ENCODE measurements at regions not wholly inside any gene's neighbourhood (a gene's known extent, or its start where the extent isn't known, plus 50 kb on each side); places are given as distances from the start of the nearest gene placed in this dataset.

DNA sequence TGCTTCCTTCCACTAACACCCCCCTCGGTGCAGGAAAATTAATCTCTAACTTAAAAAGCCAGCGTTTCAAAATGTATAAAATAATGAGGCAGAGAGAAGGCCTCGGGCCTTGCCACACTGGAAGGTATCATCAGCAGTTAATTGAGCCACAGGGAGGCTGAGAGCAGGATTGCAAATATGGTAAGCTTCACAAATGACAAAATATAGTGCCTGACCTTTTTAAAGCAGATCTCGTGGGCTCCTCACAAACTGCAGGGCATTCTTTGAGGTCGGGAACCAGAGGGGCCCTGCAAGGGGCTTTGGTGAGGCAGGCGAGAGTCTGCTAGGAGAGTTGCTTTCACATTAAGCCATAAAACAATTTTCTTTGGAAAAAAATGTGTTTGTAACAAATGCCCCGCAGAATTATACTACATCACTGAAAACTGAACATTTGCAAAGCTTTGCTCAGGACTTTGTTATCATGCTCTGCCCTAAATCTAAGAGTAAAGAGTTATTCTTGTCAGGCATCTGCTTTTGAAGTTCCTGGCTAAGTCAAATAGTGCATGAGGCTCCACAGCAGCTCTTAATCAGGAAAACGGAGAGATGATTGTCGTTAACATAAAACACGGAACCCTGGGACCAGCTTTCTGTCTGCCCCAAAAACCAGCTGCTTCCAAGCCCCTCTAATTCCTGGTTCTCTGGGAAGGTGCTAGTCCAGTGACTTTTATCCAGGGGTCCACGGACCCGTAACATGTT is 61.4 kb upstream of the SYT13 start:
- DNase-seq (ENCODE audit: low spot score): no peak

DNA sequence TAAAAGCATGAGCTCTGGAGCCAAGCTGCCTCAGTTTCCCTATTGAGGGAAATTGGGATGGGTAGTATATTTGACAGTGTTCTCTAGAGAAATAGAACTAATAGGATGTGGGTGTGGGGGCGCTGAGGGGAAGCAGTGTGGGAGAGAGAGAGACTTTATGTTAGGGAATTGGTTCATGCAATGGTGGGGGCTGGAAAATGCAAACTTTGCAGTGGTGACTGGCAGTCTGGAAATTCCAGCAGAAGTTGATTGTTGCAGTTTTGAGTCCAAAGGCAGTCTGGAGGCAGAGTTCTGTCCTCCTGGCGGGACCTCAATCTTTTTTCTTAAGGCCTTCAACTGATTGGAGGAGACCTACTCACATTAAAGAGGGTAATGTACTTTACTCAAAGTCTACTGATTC is 59.4 kb upstream of the SYT13 start:
- no peak for DNase-seq (ENCODE audit: low spot score)

DNA sequence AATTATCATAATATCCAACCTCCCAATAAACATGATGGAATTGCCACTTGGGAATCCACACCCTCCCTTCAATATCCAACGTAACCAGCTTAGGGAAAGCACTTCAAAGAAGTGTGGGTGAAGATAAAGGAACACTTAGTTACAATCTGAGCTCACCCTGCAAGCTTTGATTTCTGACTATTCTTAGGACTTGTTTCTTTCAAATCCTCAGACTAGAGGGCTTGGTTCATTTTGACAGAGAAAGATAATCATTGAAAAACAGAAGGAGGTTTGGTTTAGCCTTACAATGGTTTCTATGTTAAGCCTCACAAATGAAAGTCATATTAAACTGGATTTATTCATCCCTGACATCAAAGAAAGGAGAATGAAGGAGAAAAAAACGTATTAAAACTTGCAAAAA is 57.9 kb upstream of the SYT13 start:
- no peak for DNase-seq (ENCODE audit: low spot score)

DNA sequence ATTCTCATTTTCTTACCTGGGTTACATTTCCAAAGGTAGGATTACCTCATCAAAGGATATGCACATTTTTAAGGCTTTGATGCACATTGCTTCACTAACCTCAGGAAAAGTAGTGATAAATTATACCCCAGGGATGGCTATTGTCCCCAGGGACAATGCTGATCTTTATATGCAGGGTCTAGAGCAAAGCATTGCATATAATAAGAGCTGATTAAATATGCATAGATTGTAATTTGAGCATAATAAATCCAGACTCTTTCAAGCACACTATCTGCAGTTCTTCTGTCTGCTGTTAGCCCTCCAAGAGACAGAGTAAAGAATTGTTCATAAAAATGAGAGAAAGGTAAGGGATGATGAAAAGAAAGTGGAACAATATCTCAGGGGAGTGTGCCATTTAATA is 57.3 kb upstream of the SYT13 start:
- DNase-seq (ENCODE audit: low spot score): no peak

DNA sequence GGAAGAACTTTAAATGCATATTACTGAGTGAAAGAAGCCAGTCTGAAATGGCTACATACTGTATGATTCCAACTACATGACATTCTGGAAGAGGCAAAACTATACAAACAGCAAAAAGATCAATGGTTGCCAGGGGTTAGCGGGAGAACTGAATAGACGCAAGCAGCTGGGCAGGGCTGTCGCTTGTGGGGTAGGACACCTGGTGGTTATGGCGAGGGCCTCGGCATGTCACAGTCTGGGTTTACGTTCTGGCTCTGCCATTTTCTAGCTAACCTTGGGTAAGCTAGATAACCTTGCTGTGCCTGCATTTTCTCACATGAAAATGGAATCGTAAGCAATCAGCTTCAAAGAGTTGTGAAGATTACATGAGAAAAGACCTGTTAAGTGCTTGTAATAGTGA is 55.2 kb upstream of the SYT13 start:
- no peak for DNase-seq (ENCODE audit: low spot score)

DNA sequence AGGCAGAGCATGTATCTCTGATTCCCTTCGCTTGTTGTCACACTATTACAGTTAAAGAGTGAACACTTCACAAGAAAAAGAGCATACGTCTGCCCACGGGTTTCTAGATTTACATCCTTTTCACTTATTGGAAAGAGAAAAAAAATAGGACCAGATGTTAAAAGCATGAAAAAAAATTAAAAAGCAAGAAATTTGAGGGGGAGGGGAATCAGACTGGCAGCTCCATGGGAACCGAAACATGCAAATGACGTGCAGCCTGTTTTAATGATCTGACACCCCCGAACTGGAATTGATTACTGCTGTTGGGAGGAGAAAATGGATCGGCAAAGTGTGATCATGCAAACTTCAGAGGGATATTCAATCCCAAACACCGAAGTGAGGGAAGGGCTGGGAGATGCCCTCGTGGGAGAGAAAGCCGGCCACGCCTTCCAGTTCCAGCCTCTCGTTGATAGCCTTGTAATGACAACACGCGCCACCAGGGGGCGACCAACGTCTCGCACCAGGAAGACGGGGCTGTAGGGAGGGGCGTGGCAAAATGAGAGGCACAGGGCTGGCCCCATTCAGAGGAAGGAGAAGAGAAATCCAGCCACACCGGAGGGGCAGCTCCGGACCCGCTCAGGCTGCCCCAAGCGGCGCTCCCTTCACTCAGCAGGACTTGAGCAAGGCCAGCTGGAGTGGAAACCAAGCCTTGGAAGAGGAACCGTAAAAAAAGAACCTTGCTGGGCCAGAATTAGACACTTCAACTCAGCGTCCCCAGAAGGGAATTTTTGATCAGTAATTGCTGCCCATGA is 53.8 kb upstream of the SYT13 start:
- DNase-seq (ENCODE audit: low spot score): peak; percentile 92

DNA sequence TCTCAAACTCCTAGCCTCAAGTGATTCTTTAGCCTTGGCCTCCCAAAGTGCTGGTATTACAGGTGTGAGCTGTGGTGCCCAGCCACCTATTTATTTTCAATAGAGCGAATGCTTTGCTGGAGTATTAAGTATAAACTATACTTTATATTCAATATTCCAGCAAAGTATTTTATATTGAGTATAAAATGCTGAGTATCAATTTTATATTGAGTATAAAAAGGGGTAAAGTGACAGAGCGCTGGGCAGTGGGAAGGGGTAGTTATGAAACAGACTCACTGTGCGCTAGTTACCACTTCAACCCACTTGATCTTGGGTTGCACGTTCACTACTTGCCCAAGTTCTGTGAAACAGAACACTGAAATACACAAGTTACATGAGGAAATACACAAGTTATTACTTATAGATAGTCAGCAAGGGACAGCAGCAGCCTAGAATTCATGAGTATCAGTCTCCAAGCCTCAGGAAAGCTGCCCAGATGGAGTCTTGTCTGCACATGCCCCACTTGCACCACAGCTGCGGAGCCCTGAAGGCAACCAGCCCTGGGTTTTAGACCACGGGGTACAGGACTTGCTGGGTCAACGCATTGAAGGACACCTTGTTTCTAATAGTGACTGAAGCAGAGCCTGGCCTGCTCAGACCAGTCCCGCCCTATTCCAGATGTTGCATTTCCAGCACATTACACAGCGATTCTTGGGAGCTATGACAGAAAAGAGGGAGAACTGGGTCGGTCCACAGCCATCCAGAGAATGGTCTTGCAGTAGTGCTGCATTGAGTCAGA is 51.6 kb upstream of the SYT13 start:
- no peak for DNase-seq (ENCODE audit: low spot score)

DNA sequence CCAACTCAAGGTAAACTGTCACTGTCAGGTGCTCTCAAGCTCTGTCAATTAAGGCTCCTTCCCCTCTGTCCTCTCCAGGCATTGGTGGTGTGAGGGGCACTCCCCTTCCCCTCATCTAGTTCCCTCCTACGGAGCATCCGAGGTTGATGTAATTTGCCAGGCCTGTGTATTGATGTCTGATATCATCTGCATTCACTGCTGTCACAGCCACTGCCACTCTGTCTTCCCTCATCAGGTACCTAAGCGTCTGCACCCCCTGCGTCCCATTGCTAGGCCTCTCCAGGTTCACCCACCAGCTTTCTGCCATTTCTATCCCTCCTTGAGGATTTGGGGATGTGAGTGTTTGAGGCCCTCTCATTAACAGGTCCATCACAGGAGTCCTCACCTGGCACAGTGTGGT is 50.0 kb upstream of the SYT13 start:
- no peak for DNase-seq (ENCODE audit: low spot score)

All from CD4-positive, alpha-beta T cell treated with Interleukin-2 at 100 ng/mL for 4 hours (primary cell).